GM12872 (cell line): ENCODE measurements at regions not wholly inside any gene's neighbourhood (a gene's known extent, or its start where the extent isn't known, plus 50 kb on each side); places are given as distances from the start of the nearest gene placed in this dataset.

Experiments
- CTCF ChIP-seq: IDR thresholded peaks from 3 replicates; pipeline ENCODE4 v1.5.1; 2011; ENCODE audit warnings: low read depth, mild to moderate bottlenecking, low read length, moderate library complexity; ENCODE audit not compliant: insufficient read depth

- TF ChIP-seq CTCF, result no peak
These were observed 299.5 kb downstream of the DCDC2C start for GRCh38 chr2:4002841-4003403.

- no peak for TF ChIP-seq CTCF
These were observed 308.8 kb downstream of the DCDC2C start for GRCh38 chr2:4012197-4012596.

DNA sequence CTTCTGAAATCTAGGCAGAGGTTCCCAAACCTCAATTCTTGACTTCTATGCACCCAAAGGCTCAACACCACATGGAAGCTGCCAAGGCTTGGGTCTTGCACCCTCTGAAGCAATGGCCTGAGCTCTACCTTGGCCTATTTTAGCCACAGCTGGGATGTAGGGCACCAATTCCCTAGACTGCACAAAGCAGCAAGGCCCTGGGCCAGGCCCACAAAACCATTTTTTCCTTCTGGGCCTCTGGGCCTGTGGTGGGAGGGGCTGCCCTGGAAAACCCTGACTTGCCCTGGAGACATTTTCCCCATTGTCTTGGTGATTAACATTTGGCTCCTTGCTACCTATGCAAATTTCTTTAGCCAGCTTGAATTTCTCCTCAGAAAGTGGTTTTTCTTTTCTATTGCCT, 315.2 kb downstream of the DCDC2C start:
- TF ChIP-seq CTCF, result no peak

DNA sequence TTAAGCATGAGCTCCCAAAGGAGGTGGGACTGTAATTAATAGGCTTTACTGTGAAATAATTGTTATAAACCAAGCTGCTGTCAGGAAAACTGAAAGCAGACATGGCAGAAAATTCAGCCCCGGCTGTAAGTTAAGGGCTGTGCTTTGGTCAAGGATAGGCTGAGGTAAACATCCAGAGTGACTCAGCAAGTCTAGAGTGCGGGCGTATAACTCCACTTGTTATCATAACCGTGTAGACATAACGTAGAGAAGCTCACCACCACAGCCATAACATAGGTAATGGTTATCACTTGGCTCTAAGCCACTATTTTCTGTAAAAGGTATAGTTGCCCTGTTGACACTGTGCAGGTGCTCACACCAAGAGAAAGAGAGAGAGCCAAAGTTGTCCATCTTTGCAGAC, 316.8 kb downstream of the DCDC2C start:
- no peak for TF ChIP-seq CTCF

DNA sequence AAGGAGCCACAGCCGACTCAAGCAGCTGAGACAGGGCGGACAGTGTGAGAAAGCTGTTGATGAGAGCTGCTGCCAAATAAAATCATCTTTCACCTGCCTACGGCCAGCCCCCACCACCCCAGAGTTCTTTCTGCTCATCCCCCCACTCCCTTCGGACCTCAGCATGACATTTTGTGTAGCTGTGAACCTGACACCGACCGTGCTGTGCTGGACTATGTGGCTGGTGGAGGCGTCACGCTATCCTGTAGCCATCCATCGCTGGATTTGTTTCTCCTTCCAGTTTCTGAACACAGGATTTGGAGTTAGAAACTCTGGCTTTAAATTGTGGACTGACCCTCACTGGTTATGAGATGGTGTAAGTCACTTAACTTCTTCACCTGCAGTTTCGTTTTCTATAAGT, 317.3 kb downstream of the DCDC2C start:
- TF ChIP-seq CTCF, result no peak

DNA sequence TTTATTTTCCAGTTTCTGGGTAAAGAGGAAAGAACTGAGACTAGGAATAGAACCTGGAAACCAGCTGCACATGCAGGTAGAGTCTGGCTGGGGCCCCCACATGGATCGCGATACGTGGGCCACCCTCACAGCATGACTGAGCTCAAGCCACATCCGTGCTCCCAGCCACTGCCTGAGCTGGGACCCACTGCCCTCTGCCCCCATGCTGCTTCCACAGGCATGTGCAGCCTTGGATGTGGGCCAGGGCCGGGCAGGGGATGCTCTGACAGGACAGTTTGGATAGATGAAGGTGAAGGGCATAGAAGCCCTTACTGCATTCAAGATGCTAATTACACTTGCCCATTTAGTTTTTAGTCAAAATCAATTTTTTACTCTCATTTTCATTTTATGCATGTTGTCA, 321.2 kb downstream of the DCDC2C start:
- TF ChIP-seq CTCF, result no peak

GRCh38 chr2:4029081-4029480, 325.7 kb downstream of the DCDC2C start:
- no peak for TF ChIP-seq CTCF

DNA sequence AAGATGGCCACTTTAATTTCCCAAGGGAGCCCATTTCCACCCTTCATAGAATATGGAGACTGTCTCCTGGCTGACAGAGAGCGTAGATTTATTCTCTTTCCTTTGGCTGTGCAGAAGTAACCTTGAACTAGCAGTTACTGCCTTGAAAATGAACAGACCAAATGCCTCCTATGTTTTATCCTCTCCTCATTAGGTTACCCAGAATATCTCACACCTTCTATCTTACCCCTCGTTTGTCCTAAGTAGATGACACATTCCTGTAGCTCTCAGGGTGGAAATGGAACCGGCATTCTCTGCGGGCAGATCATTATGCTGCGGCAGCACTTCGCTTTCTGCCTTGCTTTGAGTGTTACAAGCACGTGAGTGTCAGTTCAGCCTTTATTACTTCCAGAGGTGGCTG, 336.5 kb downstream of the DCDC2C start:
- TF ChIP-seq CTCF, result no peak
